DMS 273 (cell line): ENCODE measurements at regions not wholly inside any gene's neighbourhood (a gene's known extent, or its start where the extent isn't known, plus 50 kb on each side); places are given as distances from the start of the nearest gene placed in this dataset.

Experiments
- DNase-seq: peaks from one replicate; lab custom pipeline; 2025; ENCODE audit not compliant: unreplicated experiment; lab: John Stamatoyannopoulos, UW

DNA sequence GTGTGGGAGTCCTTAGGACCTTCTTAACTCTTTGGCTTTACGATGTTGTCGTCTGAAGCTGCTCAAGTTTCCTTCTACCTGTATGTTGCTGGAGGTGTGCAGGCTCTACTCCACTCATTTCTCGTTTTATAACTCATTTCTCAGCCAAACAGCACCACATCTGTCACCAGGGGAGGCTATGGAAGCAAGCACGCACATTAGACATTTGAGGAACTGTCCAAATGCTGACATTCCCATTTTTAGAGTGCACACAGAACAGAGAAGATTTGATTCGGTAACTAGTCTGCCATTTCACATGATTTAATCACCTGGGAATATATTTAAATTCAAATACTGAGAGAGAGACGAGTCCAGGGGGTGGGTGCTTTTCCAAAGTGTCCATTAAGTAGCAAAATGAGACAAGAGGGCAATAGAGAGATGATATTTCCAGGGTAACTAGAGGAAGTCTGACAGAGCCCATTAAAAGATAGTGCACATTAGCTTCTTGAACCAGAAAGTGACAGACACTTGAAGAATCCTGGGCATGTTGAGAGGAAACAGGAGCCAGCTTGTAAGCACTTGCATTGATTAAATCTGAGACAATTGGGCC lies 793.3 kb downstream of the TDRD15 start:
- DNase-seq: peak; percentile 3

DNA sequence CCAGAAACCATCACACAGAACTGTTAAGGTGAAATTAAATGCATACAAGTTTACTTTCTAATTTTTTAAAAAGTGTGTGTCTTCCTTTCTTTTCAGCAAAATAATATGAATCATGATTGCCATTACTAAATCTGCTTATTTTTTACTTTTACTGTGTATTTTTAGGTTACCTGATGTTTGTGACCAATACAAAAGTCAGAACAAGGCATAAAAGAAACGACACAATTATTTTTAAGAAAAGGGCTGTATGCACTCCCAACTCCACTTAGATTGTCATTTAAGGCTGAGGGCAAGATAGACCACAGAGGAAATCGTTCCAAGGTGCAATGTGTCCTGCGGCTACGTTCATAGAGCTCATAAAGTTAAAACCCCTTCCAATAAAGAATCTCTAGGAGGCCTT lies 797.0 kb downstream of the TDRD15 start:
- DNase-seq: no peak

DNA sequence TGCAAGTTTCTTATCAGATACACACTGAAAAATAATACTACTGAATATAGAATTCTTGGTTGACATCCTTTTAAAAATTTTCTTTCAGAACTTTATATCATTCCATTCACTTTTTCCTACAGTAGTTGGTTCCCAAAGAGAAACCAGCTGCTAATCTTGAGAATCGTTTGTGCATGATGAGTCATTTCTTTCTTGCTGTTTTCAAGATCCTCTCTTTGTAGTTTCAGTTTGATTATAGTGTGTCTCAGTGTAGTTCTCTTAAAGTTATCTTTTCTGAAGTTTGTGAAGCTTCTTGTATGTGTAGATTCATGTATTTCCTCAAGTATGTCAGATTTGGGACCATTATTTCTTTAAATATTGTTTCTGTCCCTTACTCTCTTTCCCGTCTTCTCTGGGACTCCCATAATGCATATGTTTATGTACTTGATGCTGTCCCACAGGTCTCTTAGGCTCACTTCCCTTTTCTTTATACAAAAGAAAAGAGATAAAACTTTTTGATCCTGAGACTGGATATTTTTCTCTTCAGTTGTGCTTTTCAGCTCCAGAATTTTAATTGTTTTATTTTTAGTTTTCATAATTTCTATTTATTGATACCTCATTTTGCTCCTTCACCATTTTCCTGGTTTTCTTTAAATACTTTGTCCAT lies 801.0 kb downstream of the TDRD15 start:
- no peak for DNase-seq

DNA sequence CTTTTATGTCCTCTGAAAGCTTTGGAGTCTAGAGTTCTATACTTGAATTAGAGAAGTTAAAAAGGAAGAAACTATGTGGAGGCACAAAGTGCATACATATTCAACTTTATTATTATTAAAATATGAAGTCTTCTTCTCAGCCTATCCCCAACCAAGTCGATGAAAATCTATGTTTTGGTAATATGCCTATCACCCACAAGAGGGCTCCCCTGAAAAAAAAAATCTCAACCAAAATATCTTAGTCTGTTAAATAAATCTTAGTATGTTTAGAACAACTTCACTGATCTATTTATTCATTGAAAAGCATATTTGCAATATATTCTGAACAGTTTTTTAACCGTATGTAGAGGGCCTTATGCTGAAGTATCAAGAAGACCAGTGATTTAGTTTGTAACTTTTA lies 804.5 kb downstream of the TDRD15 start:
- DNase-seq: peak; percentile 23

DNA sequence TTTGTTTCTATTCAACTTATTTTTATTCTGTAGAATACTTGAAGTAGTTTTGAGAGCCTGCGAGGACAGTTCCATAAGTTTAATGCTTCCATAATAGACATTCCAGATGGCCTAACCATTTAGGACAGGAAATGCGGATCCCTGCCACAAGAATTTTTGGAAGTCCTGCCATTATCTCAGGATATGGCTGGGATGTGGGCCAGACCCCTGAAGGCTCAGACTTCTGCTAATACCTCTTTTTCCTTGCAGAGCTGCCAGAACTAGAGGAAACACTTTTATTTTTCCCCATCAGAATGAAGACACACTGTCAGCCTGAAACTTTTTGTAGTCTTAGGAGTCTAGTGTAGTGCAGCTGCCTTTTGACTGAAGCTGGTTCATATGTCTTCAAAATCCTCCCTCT lies 806.5 kb downstream of the TDRD15 start:
- no peak for DNase-seq

DNA sequence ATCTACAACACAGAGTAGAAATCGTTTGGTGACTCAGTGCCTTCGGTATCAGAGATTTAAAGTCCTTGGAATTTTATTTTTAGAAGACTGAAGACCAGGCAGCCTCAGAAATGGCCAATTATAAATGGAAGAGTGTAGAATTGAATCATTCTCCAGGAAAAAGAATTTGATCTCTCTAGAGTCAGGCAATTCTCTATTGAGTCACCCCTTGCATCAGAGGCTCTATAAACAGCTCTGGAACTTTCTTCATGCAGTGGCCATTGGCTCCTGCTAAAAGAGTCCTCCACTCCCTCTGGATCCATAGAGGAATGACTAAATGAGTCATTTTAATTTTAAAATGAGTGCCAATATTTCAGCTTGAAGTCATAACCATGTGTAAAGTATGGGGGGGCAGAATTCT lies 816.2 kb downstream of the TDRD15 start:
- DNase-seq: no peak

DNA sequence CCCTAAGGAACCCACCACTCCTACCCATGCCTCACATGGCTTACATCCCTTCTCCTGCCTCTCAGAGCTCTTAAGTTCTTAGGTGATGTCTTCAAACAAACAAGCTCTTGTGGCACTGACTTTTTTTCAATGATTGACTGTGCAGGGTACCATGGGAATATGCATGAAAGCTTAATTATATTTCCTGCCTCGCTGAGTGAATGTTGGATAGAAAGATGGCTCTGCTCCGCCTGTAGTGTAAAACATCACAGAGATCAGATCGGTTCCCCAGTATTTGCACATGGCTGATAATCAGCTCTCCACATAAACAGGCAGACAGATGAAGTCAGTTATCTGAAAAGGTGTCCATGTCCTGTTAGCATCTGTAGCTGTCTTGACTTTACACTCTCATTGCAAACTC lies 820.8 kb downstream of the TDRD15 start:
- DNase-seq: no peak

DNA sequence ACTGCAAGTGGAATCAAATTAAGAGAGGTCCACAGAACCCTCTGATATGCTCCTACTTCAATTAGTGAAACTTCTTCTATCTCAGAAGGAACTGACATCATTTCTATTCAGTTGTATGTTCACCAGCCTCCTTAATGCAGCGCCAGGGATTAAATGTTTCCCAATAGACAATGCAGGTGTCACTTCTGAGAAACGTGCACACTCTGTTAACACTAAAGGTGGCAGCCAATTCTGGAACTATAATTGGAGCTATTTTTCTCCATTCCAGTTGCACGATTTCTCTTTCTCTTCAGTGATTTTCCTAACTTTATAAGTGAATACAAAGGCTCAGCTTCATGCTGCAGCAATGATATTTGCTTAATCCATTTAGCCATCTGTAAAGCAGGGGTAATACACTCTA lies 821.9 kb downstream of the TDRD15 start:
- DNase-seq: no peak

DNA sequence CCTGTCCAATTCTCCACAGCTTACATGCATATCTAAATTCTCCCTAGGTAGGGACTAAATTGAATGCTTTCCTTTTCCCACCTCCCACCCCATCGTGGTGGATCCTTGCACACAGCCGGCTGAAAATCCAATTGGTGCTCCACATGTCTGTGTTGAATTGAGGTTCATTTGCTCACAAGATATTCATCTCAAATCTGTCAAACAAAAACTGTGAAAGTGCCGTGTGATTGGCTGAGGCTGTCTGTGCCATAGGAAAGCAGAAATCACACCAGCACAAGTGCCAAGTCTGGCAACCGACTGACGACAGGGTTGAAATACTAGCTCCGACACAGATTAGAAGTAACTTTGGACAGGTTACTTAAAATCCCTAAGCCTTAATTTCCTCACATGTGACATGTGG lies 823.3 kb downstream of the TDRD15 start:
- no peak for DNase-seq

DNA sequence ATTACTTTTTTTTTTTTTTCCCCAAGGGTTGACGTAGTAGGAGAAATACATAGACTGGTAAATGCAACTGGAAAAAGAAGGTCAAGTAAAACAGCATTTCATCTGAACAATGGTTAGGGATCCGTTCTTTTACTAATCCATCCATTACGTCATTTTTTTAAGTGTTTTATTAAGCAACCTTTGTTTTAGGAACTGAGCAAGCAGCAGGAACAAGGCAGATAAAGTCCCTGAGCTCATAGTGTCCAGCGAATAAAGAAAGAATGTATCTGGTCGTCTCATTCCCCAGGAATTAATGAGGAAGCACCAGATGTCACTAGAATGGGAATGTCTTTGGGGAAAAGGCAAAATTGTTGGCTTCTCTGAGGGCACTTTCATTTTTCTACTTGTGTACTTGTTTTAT lies 842.4 kb downstream of the TDRD15 start:
- DNase-seq: peak; percentile 2

DNA sequence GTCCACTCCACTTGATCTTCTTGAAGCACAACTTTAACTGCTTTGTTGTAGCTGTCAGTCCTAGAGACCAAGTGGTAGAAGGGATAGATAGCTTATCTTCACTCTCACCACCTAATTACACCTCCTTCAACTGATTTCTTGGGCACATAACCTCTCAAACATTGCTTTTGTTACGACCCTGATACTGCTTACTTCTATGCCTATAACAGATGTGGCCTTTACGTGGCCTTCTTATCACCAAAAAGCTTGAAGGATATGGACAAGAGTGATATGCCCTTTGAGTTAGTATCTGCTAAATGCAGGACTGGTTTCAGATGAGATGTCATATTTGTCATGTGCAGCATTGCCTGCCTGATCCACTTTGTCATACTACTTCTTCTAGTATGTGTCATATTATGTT lies 847.2 kb downstream of the TDRD15 start:
- no peak for DNase-seq

DNA sequence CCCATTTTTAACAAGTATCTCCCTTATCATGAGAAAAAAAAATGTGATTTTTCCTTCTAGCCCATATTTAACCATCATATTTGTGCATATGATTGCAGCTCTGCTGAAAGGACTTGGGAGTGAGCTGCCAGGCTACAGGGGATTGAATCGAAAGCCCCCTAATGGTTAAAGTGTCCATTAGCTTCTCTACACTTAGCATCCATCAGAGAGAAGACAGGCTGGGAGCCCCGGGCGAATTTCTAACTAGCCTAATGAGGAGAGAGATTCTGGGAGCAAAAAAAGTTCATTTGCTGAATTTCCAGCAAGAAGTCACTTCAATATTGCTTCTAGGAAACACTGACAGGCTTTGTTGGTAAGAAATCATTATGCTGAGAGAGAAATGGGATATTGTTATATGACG lies 848.8 kb downstream of the TDRD15 start:
- DNase-seq: no peak

DNA sequence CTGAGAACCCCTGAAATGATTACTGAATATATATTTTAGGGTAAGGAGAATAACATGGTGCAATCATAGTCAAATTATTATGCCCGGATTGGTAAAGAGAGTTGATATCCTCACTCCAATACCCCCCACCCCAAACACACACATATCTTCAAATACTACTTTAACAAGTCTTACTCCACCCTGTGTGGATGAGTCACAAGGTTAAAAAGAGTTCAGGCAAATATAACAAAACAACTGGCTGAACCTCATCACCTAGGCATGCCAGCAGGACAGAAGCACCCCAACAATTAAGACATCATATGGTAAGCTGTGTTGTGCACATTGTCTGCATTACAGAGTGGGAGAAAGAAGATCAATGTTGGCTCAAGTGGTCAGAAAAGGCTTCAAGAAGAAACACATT lies 857.4 kb downstream of the TDRD15 start:
- DNase-seq: no peak

DNA sequence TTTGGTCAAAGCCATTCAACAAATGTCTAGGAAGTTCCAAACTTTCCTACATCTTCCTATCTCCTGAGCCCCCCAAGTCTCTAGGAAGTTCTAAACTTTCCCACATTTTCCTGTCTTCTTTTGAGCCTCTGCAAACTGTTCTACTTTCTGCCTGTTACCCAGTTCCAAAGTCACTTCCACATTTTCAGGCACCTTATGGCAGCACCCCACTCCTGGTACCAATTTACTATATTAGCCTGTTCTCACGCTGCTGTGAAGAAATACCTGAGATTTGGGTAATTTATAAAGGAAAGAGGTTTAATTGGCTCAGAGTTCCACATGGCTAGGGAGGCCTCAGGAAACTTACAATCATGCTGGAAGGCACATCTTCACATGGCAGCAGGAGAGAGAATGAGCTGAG lies 869.2 kb downstream of the TDRD15 start:
- DNase-seq: no peak

DNA sequence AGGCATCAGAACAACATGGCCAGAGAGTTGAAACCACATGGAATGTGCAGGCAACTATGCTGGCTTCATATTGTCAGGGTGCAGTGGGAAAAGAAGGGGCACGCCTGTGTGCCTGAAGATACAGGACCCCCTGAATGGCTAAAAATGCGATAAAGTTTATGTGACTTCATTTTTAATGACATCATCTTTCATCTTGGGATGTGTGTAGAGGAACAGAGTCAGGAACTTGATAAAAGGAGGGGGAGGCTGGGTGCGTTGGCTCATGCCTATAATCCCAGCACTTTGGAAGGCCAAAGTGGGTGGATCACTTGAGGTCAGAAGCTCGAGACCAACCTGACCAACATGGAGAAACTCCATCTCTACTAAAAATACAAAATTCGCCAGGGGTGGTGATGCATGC lies 872.6 kb downstream of the TDRD15 start:
- DNase-seq: no peak

DNA sequence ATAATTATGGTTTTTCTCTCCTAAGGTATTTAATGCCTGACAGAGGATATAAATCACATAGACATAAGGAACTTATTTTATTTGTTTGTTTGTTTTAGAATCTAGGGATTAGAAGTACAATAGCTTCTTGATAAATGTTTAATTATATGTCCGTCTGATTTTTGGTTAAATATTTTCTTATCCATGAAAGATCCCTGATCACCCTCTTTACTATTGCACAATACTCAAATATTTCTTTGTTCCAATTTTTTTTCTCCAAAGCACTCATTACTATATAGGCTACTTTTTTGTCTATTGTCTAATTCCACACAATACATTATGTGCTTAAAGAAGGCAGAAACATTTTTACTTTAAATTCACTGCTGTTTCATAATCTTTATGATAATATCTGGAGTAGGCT lies 875.8 kb downstream of the TDRD15 start:
- DNase-seq: no peak

DNA sequence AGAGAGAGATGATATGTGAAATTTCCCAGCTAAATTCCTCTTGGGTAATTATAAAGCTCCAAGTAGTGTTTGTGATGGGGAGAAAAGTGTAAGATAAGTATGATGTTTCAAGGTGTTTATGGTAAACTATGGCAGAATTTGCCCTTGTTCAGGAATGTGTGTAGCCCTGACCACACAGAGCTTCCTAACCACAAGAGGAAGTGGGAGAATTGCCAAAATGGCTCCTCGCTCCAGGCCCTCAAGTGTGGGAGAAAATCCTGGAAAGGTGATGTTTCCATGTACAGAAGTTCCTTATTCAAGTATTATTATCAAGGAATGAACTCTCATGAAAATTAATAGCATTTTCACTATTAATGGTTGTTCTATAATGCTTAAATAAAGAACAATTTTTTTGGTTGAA lies 878.3 kb downstream of the TDRD15 start:
- DNase-seq: no peak

DNA sequence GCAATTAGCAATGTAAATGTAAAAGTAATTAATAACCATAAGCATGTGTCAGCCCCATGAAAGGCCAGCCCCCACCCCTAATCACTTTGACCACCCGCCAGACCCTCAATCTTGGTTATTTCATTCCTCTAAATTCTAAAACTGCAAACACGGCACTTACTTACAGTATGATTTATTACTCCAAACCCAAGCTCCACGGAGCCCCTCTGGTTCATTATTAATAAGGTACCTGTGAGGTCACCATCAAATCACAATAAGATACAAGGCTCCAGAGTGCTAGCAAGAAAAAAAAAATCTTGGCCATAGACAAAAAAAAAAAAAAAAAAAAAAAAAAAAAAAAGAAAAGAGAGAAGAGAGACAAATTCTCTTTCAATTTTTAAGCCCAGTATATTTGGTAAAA lies 879.5 kb downstream of the TDRD15 start:
- DNase-seq: no peak

DNA sequence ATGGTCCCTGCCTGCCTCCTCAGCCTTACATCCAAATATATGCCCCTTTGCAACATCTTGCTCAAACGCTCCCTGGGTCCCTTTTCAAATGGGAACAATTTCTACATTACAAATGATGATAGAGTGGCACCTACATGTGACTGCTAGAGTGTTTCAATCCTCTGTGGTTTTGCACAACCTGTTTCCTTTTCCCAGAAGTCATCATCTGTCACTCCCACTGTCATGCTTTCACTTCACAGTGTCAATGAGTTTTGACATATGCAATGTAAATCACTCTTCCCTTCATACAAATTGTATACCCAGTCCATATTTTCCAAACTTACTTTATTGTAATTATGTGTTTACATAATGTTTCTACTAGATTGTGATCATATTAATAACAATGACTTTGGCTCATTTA lies 887.3 kb downstream of the TDRD15 start:
- DNase-seq: no peak

DNA sequence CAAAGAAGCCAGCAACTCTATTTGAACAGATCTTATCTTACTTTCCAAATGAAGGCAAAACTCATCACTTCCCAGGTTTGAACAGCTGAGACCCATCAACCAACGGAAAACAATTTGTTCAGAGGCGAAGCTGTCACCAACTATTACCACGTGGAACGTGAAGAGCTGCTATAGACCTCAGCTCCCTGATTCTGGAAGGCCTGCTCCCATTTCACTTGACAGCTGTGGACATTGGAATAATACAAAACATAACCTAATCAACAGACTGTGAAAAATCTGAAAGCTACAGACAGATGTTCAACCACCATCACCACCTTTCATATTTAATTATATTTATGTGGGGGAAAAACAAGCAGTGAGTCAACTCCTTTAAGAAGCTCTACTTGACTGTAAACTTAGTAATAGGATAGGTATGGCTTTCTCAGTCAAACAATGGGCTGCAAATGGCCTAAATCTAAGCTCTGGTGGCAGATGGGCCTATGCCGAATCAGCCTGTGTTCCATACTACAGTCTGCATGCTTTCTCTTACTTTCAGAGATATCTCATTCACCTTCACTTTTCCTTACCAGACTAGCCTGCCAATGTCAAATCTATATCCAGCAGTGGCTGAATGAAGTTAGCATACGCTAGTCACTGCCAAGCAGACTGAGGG lies 896.4 kb downstream of the TDRD15 start:
- peak; percentile 74 for DNase-seq

DNA sequence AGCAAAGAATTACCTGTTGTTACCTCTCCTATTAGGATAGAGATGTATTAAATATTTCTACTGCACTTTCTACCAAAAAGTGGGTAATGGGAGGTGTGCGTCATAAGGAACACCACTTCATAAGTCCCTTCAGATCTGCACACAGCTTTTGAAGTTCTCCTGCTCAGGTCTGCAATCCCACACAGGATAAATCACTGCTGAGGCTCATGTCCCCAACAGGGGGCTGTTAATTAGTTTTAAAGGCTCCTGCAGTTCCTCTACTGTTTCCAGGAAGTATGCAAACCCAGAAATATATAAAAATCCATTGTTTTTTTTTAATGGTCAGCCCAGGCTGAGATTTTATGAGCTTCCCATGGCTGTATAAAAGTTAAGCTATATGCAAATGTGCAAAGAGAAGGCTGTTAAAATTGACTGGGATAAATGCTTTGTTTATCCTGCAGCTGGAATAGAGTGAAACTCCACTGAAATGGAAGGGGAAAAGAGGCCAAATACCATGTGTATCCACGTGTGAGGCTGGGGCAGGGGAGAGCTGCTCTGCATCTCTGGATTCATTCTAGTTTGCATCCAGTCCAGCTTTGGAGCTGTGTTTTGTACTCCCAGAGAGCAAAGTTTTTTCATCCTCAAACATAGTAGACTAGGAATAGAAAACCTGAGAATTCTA lies 903.7 kb downstream of the TDRD15 start:
- DNase-seq: no peak

DNA sequence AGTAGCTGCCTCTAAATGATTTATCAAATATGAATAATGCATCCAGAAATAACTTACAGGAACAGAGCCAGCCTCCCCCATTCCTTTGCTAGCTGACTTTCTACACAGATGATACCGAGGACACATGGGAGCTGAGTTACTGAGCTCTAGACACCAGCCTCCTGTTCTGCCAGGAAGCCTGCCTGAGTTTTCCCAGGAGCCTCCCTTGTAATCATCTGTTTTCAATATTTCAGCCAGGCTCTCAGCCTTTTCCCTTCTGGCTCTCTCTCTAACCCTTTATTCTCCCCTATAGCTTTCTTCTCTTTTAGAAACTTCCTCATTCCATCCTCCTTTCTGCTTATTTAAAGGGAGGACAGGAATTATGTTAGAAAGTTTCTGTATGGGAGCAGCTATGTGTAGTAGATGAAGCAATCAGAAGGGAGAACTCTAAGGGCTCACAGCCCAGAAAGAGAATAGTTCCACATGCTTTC lies 911.6 kb downstream of the TDRD15 start:
- DNase-seq: peak; percentile 4
